IMR-90 (cell line): ENCODE measurements at regions not wholly inside any gene's neighbourhood (a gene's known extent, or its start where the extent isn't known, plus 50 kb on each side); places are given as distances from the start of the nearest gene placed in this dataset.

Source experiments
- ATAC-seq: fragments of 200-7000 bp; cut with Tn5 transposase; 2 replicates; pipeline ENCODE4 v1.9.1; 2020; ENCODE audit warnings: low read depth, mild to moderate bottlenecking, moderate library complexity
- BruUV-seq: library from RNA; stranded (reverse); fragments of 400-500 nt; replicated peaks from 2 replicates; lab custom pipeline; 2021; lab: Mats Ljungman, UMichigan
- CTCF ChIA-PET: fragments of 300-600 bp; formaldehyde crosslinking; extraction: SDS; loops from one replicate; lab custom pipeline; 2021; ENCODE audit warnings: antibody characterized with exemption; lab: Yijun Ruan, JAX
- POLR2A ChIA-PET: fragments of 300-600 bp; sonication (Branson Sonifier 250); formaldehyde crosslinking; loops from one replicate; lab custom pipeline; 2022; ENCODE audit warnings: antibody characterized with exemption; ENCODE audit not compliant: unreplicated experiment; lab: Charles Lee
- DNase-seq: peaks from one replicate; pipeline ENCODE4 v3.0.0; 2013
- H2AFZ ChIP-seq: replicated peaks from 2 replicates; pipeline ENCODE3; 2013; ENCODE audit warnings: low read length, mild to moderate bottlenecking; ENCODE audit not compliant: poor library complexity
- H2AK5ac ChIP-seq: 2 replicates; pipeline ENCODE4 v1.6.1; 2013; ENCODE audit warnings: low read depth, low read length, inconsistent platforms
- H2AK9ac ChIP-seq: replicated peaks from 2 replicates; pipeline ENCODE3; 2013; ENCODE audit warnings: mild to moderate bottlenecking, low read depth, low read length, moderate library complexity; ENCODE audit not compliant: poor library complexity
- H2BK120ac ChIP-seq: 2 replicates; pipeline ENCODE4 v1.6.1; 2013; ENCODE audit warnings: low read depth, low read length, inconsistent platforms
- H2BK15ac ChIP-seq: 3 replicates; pipeline ENCODE4 v1.6.1; 2013; ENCODE audit warnings: low read depth, low read length, inconsistent platforms
- H2BK20ac ChIP-seq: 2 replicates; pipeline ENCODE4 v1.6.1; 2013; ENCODE audit warnings: low read depth, mild to moderate bottlenecking, inconsistent platforms, low read length, moderate library complexity
- H2BK5ac ChIP-seq: 2 replicates; pipeline ENCODE4 v1.6.1; 2013; ENCODE audit warnings: mild to moderate bottlenecking, low read depth, low read length, inconsistent platforms; ENCODE audit not compliant: poor library complexity, severe bottlenecking
- H3K14ac ChIP-seq: replicated peaks from 2 replicates; pipeline ENCODE4 v1.6.1; 2013; ENCODE audit warnings: low read depth, low read length, inconsistent platforms
- H3K18ac ChIP-seq: 2 replicates; pipeline ENCODE4 v1.6.1; 2013; ENCODE audit warnings: low read depth, low read length, control low read depth
- H3K23ac ChIP-seq: 2 replicates; pipeline ENCODE4 v1.6.1; 2013; ENCODE audit warnings: low read depth, low read length, inconsistent platforms
- H3K27ac ChIP-seq: 2 replicates; pipeline ENCODE4 v1.5.1; 2013; ENCODE audit warnings: mild to moderate bottlenecking, control low read depth, low read length; ENCODE audit not compliant: insufficient read depth
- H3K27me3 ChIP-seq: 2 replicates; pipeline ENCODE4 v1.6.1; 2013; ENCODE audit warnings: low read length; ENCODE audit not compliant: control insufficient read depth, insufficient read depth
- H3K36me3 ChIP-seq: 2 replicates; pipeline ENCODE4 v1.6.1; 2013; ENCODE audit warnings: low read length, mixed read lengths; ENCODE audit not compliant: control insufficient read depth, insufficient read depth
- H3K4ac ChIP-seq: 2 replicates; pipeline ENCODE4 v1.6.1; 2013; ENCODE audit warnings: low read depth, low read length, inconsistent platforms
- H3K4me1 ChIP-seq: 2 replicates; pipeline ENCODE4 v1.6.1; 2013; ENCODE audit warnings: low read length, mixed read lengths; ENCODE audit not compliant: control insufficient read depth, insufficient read depth
- H3K4me2 ChIP-seq: 2 replicates; pipeline ENCODE4 v1.6.1; 2013; ENCODE audit warnings: low read depth, mild to moderate bottlenecking, control low read depth, low read length, moderate library complexity
- H3K4me3 ChIP-seq: 2 replicates; pipeline ENCODE4 v1.5.1; 2013; ENCODE audit warnings: low read depth, mild to moderate bottlenecking, control low read depth, low read length, moderate library complexity; ENCODE audit not compliant: insufficient read depth
- H3K56ac ChIP-seq: 2 replicates; pipeline ENCODE4 v1.6.1; 2013; ENCODE audit warnings: low read length, inconsistent platforms; ENCODE audit not compliant: insufficient read depth; ENCODE audit errors: extremely low read depth
- H3K79me1 ChIP-seq, 2 experiments: 2 replicates each; pipeline ENCODE4 v1.6.1; 2013; ENCODE audit warnings: low read length in 2 of 2, inconsistent platforms in 1 of 2, low read depth in 1 of 2
- H3K9ac ChIP-seq: 2 replicates; pipeline ENCODE4 v1.6.1; 2013; ENCODE audit warnings: low read depth, low read length, control low read depth
- H3K9me1 ChIP-seq: 2 replicates; pipeline ENCODE4 v1.6.1; 2013; ENCODE audit warnings: low read length, inconsistent platforms; ENCODE audit not compliant: insufficient read depth
- H3K9me3 ChIP-seq: 2 replicates; pipeline ENCODE4 v1.6.1; 2013; ENCODE audit warnings: low read length; ENCODE audit not compliant: control insufficient read depth, insufficient read depth
- H4K20me1 ChIP-seq: 2 replicates; pipeline ENCODE4 v1.6.1; 2013; ENCODE audit warnings: low read length, inconsistent platforms; ENCODE audit not compliant: insufficient read depth
- H4K5ac ChIP-seq: 2 replicates; pipeline ENCODE4 v1.6.1; 2013; ENCODE audit warnings: mild to moderate bottlenecking, low read depth, low read length, control low read depth
- H4K8ac ChIP-seq, 2 experiments: 2 replicates each; pipeline ENCODE4 v1.6.1; 2013; ENCODE audit warnings: low read depth in 2 of 2, low read length in 2 of 2, control low read depth in 1 of 2, inconsistent platforms in 1 of 2
- H4K91ac ChIP-seq: 2 replicates; pipeline ENCODE4 v1.6.1; 2013; ENCODE audit warnings: low read depth, low read length, inconsistent platforms; ENCODE audit not compliant: insufficient read depth
- BHLHE40 ChIP-seq: fragments of 150-350 bp; IDR thresholded peaks from 2 replicates; pipeline ENCODE4 v1.6.1; 2016; ENCODE audit warnings: mild to moderate bottlenecking, low read depth, low read length
- CEBPB ChIP-seq: IDR thresholded peaks from 2 replicates; pipeline ENCODE4 v1.6.1; 2012; ENCODE audit warnings: low read depth, low read length, improper control_type of control experiment
- CHD1 ChIP-seq: IDR thresholded peaks from 2 replicates; pipeline ENCODE4 v1.6.1; 2012; ENCODE audit warnings: low read depth, low read length, improper control_type of control experiment
- ELK1 ChIP-seq: fragments of 150-350 bp; IDR thresholded peaks from 2 replicates; pipeline ENCODE4 v1.6.1; 2016; ENCODE audit warnings: low read depth, mild to moderate bottlenecking, low read length, moderate library complexity, borderline replicate concordance
- FOS ChIP-seq: fragments of 150-350 bp; IDR thresholded peaks from 2 replicates; pipeline ENCODE4 v1.6.1; 2016; ENCODE audit warnings: low read depth, low read length
- MAFK ChIP-seq: IDR thresholded peaks from 2 replicates; pipeline ENCODE4 v1.6.1; 2012; ENCODE audit warnings: low read depth, low read length, improper control_type of control experiment
- MAZ ChIP-seq: IDR thresholded peaks from 2 replicates; pipeline ENCODE4 v1.6.1; 2012; ENCODE audit warnings: low read depth, mild to moderate bottlenecking, low read length, improper control_type of control experiment, moderate library complexity, borderline replicate concordance
- MXI1 ChIP-seq: IDR thresholded peaks from 2 replicates; pipeline ENCODE4 v1.6.1; 2012; ENCODE audit warnings: low read depth, mild to moderate bottlenecking, low read length, moderate library complexity, borderline replicate concordance
- NFE2L2 ChIP-seq: fragments of 150-350 bp; IDR thresholded peaks from 2 replicates; pipeline ENCODE4 v1.6.1; 2016; ENCODE audit warnings: low read depth, mild to moderate bottlenecking, low read length
- POLR2A ChIP-seq: IDR thresholded peaks from 2 replicates; pipeline ENCODE4 v1.6.1; 2012; ENCODE audit warnings: mild to moderate bottlenecking, low read depth, low read length
- RAD21 ChIP-seq: IDR thresholded peaks from 2 replicates; pipeline ENCODE4 v1.6.1; 2012; ENCODE audit warnings: low read length, improper control_type of control experiment
- RCOR1 ChIP-seq: IDR thresholded peaks from 2 replicates; pipeline ENCODE4 v1.6.1; 2012; ENCODE audit warnings: mild to moderate bottlenecking, low read length, improper control_type of control experiment; ENCODE audit not compliant: insufficient replicate concordance
- RFX5 ChIP-seq: IDR thresholded peaks from 2 replicates; pipeline ENCODE4 v1.8.0; 2012; ENCODE audit warnings: low read depth, mild to moderate bottlenecking, low read length, moderate library complexity
- SMC3 ChIP-seq: fragments of 150-350 bp; IDR thresholded peaks from 2 replicates; pipeline ENCODE4 v1.6.1; 2016; ENCODE audit warnings: low read depth, mild to moderate bottlenecking, antibody characterized with exemption, low read length, moderate library complexity
- USF2 ChIP-seq: fragments of 150-350 bp; IDR thresholded peaks from 2 replicates; pipeline ENCODE4 v1.6.1; 2017; ENCODE audit warnings: mild to moderate bottlenecking, antibody characterized with exemption, low read length, low read depth
- whole genome bisulfite sequencing, 2 experiments: methylation state at CpG; one replicate each; pipeline versions ENCODE4 v1.1.5 to v1.1.7; 2013; ENCODE audit warnings: missing lambda C conversion rate in 2 of 2; ENCODE audit not compliant: insufficient read length in 1 of 2; ENCODE audit errors: extremely low coverage in 2 of 2; 5-methylcytosine and 5-hydroxymethylcytosine counted together
- dilution Hi-C: fragments of 300-500 bp; cut with HindIII; formaldehyde crosslinking; loops from one replicate; pipeline ENCODE4 v1.14.3; 2018; ENCODE audit warnings: low sequenced_read_pairs; ENCODE audit not compliant: unreplicated experiment
- in situ Hi-C: fragments of 300-500 bp; cut with MboI; formaldehyde crosslinking; loops from 3 replicates; pipeline ENCODE4 v1.14.3; 2019; ENCODE audit warnings: low sequenced_read_pairs, inconsistent platforms, mixed read lengths
- intact Hi-C: fragments of 100-400 bp; cut with micrococcal nuclease; formaldehyde crosslinking; loops from 2 replicates; pipeline ENCODE4 v1.10.0; 2022
- TF ChIP-seq, protein P1 (sequence below): conservative IDR thresholded peaks from 2 replicates; pipeline ENCODE4 v1.5.1; 2012; ENCODE audit warnings: mild to moderate bottlenecking, low read depth, low read length, improper control_type of control experiment

DNA sequence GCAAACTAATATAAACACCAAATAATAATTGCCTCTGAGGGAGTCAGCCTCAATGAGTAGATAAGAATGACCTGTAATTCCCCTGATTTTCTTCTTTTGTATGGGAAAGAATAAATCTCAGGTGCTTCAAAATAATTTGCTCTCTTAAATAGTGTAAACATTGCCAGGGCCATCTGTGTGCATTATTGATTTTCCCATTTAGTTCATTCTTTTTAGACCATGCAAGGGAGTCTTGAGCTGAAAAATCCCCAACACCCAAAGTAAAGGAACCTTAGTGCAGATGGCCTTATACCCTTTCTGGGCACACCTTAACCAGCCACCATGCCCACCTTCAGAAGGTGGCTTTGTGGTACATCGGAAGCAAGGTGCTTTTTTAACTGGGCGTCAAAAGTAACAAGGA lies 267.2 kb downstream of the TMEM114 start:
- Histone ChIP-seq H3K27me3 (no peaks in the 10 kb centered on the region), H3K9ac (no peak overlapping the region), H3K56ac (no peak overlapping the region), H3K27ac (no peak overlapping the region), H2BK120ac (no peak overlapping the region), H3K4me2 (no peak overlapping the region), H3K18ac (no peak overlapping the region), H4K8ac (no peak overlapping the region), H4K5ac (no peak overlapping the region), H3K4me3 (no peak overlapping the region), H2BK15ac (no peak overlapping the region), H2BK20ac (no peak overlapping the region), H3K23ac (no peak overlapping the region), H4K20me1 (no peaks in the 10 kb centered on the region), H3K36me3 (no peaks in the 10 kb centered on the region), H2AK9ac (no peak overlapping the region), H2BK5ac (no peak overlapping the region), H3K79me1 (no peaks in the 10 kb centered on the region), H2AFZ (no peak overlapping the region), H3K4me1 (no peaks in the 10 kb centered on the region), H3K14ac (no peak overlapping the region), H3K4ac (no peak overlapping the region), H3K9me3 (peaks cover 22% of the 10 kb centered on the region), H3K9me1 (no peaks in the 10 kb centered on the region), H4K91ac (no peak overlapping the region), H2AK5ac (no peak overlapping the region)
- POLR2A ChIA-PET, result no interaction called here
- ATAC-seq (no peak), DNase-seq (no peak)
- BruUV-seq, result no TSS peak
- dilution Hi-C loops, result no loop called here
- TF ChIP-seq USF2, result no peak
- TF ChIP-seq POLR2A, result no peak
- TF ChIP-seq MXI1, result no peak
- no peak for TF ChIP-seq RFX5
- TF ChIP-seq SMC3, result no peak
- no peak for TF ChIP-seq MAZ
- TF ChIP-seq RCOR1, result no peak
- TF ChIP-seq RAD21, result no peak
- no peak for TF ChIP-seq NFE2L2
- TF ChIP-seq, protein P1, sequence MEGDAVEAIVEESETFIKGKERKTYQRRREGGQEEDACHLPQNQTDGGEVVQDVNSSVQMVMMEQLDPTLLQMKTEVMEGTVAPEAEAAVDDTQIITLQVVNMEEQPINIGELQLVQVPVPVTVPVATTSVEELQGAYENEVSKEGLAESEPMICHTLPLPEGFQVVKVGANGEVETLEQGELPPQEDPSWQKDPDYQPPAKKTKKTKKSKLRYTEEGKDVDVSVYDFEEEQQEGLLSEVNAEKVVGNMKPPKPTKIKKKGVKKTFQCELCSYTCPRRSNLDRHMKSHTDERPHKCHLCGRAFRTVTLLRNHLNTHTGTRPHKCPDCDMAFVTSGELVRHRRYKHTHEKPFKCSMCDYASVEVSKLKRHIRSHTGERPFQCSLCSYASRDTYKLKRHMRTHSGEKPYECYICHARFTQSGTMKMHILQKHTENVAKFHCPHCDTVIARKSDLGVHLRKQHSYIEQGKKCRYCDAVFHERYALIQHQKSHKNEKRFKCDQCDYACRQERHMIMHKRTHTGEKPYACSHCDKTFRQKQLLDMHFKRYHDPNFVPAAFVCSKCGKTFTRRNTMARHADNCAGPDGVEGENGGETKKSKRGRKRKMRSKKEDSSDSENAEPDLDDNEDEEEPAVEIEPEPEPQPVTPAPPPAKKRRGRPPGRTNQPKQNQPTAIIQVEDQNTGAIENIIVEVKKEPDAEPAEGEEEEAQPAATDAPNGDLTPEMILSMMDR, result no peak
- TF ChIP-seq MAFK, result no peak
- TF ChIP-seq FOS, result no peak
- no peak for TF ChIP-seq CHD1
- no peak for TF ChIP-seq BHLHE40
- TF ChIP-seq ELK1, result no peak
- TF ChIP-seq CEBPB, result no peak
- intact Hi-C loops, result no loop called here
- in situ Hi-C loops, result no loop called here
- WGBS, 2 experiments, result no CpG with 5 or more reads among the region's 2 CpGs
- CTCF ChIA-PET, result no interaction called here
